ENCODE measurements at regions not wholly inside any gene's neighbourhood (a gene's known extent, or its start where the extent isn't known, plus 50 kb on each side); places are given as distances from the start of the nearest gene placed in this dataset.

DNA sequence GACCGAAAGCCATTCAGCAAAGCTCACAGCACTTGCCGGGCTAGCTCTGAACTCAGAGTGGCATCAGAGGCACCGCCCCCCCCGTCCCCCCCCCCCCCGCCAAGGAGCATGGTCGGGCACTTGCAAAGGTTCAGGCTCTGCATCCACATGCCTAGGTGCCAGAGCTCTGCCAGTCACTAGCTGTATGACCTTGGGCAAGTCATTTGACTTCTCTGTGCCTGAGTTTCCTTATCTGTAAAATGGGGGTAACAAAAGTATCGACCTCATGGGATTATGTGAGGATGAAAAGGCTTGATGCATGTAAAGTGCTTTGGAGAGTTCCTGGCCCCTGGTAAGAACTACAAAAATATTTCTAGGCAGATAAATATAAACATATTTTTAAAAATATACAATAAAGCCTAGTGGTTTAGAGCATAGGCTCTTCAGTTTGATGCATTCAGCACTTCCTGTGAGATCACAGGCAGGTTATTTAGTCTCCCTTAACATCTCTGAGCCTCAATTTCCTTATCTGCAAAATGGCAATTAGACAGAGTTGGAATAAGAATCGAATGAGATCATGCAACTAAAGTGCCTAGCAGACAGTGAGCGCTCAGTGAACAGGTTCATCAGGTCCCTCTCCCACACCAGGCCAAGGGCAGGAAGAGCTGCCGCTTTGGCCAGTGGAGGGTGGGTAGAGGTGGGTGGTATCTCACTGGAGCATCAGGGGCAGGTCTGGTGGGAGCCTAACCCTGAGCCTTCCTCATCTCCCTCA, 117.2 kb downstream of the CYLD start:
- TF ChIP-seq, protein P1, sequence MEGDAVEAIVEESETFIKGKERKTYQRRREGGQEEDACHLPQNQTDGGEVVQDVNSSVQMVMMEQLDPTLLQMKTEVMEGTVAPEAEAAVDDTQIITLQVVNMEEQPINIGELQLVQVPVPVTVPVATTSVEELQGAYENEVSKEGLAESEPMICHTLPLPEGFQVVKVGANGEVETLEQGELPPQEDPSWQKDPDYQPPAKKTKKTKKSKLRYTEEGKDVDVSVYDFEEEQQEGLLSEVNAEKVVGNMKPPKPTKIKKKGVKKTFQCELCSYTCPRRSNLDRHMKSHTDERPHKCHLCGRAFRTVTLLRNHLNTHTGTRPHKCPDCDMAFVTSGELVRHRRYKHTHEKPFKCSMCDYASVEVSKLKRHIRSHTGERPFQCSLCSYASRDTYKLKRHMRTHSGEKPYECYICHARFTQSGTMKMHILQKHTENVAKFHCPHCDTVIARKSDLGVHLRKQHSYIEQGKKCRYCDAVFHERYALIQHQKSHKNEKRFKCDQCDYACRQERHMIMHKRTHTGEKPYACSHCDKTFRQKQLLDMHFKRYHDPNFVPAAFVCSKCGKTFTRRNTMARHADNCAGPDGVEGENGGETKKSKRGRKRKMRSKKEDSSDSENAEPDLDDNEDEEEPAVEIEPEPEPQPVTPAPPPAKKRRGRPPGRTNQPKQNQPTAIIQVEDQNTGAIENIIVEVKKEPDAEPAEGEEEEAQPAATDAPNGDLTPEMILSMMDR (IDR thresholded peaks at IDR 0.05), result no peak
- TF ChIP-seq POLR2A (IDR thresholded peaks at IDR 0.05), result no peak
